Cardiac fibroblast (primary cell): ENCODE measurements at regions not wholly inside any gene's neighbourhood (a gene's known extent, or its start where the extent isn't known, plus 50 kb on each side); places are given as distances from the start of the nearest gene placed in this dataset.
"Not testable (repeated sequence)": the region's sequence is repeated elsewhere in the genome, so short reads cannot be mapped to it uniquely, and the experiment has no call there.

Experiments used
- DNase-seq, 2 donors: peaks; one replicate each; pipeline versions ENCODE4 v3.0.0 to v3.0.0-alpha.2; 2010; ENCODE audit warnings: low read depth in 2 of 2
- H3K4me3 ChIP-seq, 2 donors: replicated peaks in 1 of 2; 1 replicate in 1 of 2; 2 replicates in 1 of 2; pipeline ENCODE4 v1.5.1; 2011; ENCODE audit warnings: low read depth in 2 of 2, low read length in 2 of 2, mild to moderate bottlenecking in 2 of 2, moderate library complexity in 1 of 2
- TF ChIP-seq, protein P1 (sequence below): IDR thresholded peaks from one replicate; pipeline ENCODE4 v1.5.1; 2011; ENCODE audit warnings: low read depth, mild to moderate bottlenecking, low read length, inconsistent platforms

DNA sequence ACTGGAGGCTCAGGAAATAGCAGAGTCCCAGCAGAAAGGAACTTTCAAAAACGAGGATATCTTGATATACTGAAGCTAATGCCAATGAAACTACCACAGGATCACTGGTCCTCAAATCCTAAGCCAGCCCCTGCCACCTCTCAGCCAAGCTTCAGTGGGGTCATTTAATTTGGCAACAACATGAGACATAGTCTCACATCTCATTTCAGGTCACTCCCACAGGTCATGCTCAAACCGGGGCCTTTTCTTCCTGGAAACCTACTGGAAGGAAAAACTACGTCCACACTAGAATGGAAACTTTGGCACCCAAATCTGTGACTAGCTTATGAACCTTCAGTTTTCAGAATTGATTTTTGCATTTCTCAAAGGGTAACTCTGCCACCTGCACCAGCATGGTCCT, 61.9 kb upstream of the CYP2D6 start:
- no peak for DNase-seq

DNA sequence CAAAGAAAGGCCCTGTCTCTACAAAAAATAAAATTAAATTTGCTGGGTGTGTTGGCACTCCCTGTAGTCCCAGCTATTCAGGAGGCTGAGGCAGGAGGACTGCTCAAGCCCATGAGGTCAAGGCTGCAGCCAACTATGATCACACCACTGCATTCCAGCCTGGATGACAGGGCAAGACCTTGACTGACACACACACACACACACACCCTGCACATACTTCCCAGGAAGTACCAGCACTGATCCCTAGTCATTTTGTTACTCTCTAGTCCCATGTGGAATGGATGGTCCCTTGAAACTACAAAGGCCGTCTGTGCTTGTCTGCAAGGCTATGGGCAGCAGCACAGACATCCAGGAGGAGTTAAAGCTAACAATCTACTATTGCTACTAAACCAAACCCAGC, 59.7 kb upstream of the CYP2D6 start:
- TF ChIP-seq, protein P1, sequence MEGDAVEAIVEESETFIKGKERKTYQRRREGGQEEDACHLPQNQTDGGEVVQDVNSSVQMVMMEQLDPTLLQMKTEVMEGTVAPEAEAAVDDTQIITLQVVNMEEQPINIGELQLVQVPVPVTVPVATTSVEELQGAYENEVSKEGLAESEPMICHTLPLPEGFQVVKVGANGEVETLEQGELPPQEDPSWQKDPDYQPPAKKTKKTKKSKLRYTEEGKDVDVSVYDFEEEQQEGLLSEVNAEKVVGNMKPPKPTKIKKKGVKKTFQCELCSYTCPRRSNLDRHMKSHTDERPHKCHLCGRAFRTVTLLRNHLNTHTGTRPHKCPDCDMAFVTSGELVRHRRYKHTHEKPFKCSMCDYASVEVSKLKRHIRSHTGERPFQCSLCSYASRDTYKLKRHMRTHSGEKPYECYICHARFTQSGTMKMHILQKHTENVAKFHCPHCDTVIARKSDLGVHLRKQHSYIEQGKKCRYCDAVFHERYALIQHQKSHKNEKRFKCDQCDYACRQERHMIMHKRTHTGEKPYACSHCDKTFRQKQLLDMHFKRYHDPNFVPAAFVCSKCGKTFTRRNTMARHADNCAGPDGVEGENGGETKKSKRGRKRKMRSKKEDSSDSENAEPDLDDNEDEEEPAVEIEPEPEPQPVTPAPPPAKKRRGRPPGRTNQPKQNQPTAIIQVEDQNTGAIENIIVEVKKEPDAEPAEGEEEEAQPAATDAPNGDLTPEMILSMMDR, result no peak
- H3K4me3 ChIP-seq, result no peak overlapping the region
- peak in 1 of 2 donors; percentile 34 for DNase-seq

More for the DNA sequence above, 61.9 kb upstream of the CYP2D6 start:
- H3K4me3 ChIP-seq, result no peak overlapping the region
- TF ChIP-seq, protein P1, result no peak

DNA sequence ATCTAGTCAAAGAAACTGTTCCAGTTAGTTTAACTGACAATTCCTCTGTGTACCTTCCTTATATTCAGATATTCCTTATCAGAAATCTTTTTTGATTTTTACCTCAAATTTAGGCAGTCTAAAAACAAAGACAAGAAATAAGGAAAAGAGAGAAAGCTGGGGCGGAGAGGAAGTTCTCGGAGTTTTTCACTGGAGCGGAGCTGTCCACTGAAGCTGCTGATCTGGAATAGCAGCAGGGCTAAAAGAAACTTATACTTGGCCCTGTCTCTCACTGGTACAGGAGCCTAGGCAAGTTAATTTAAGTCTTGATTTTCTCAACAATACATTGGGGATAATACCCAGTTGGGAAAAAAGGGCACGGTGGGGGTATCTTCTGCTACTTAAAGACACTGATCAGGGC, 59.2 kb upstream of the CYP2D6 start:
- no peak overlapping the region for H3K4me3 ChIP-seq
- DNase-seq, result no peak
- TF ChIP-seq, protein P1, result no peak

- H3K4me3 ChIP-seq, result no peak overlapping the region
- TF ChIP-seq, protein P1, result no peak
- peak in 1 of 2 donors; percentile 51 for DNase-seq
Measured at GRCh38 chr22:42188808-42189447, 58.3 kb upstream of the CYP2D6 start.

DNA sequence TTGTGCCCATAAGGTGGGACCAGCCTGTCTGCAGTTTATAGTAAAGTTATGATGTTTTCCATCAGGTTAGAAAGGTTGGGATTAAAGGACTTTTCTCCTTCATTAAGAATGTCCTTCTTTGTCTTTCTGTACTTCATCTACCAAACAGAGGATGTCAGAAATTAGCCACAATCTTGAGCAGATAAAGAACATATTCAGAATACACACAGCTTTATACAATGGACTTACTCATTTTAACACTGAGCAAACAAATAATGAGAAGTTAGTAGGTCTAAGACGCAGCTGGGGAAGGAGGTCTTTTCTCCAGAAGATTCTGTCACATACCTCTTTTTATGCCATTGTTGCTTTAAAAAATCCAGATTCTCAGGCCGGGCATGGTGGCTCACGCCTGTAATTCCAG, 57.0 kb upstream of the CYP2D6 start:
- TF ChIP-seq, protein P1, result no peak
- DNase-seq, result no peak
- H3K4me3 ChIP-seq, result no peak overlapping the region

DNA sequence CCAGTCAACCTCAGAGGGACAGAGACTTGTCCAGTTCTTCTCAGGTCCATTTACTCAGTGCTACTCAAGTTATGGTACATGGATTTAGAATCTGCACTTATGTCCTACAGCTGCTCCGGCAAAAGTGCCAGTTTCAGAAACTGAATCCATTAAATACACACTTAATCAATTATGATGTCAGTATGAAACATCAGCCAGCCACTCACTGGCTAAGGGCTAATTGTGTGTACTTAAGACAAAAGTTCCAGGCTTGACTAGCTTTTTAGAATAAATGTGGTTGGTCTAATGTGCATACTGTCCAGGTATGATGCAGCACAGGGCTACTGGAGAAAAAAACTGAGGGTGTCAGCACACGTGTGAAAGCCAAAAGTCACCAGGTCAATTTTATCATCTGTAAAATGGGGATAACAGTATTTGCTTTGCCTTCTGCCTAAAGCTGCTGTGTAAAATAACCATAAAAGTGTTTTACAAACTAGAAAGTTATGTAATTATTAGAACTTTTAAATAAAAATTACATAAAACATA, 55.4 kb upstream of the CYP2D6 start:
- no peak for DNase-seq
- TF ChIP-seq, protein P1, result no peak
- H3K4me3 ChIP-seq, result no peak overlapping the region

DNA sequence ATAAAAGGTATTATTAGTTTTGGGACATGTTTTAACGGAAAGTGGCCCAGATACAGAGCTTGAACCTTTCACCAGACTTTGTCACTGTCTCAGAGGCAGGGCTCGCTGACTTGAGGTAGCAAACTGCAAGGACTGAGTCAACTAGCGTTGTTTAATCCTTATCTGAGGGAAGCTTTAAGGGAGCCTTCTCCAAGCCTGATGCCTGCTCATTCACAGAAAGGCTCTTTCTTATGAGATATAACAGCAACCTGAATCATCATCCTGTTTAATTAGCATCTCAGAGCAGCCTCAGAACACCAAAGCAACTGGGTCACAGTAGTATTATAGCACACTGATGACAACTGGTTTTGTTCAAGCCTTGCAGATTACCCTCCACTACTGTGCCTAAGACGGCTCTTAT, 54.2 kb upstream of the CYP2D6 start:
- no peak overlapping the region for H3K4me3 ChIP-seq
- TF ChIP-seq, protein P1, result no peak
- no peak for DNase-seq

- not testable (repeated sequence) for DNase-seq, H3K4me3 ChIP-seq
Measured at GRCh38 chr22:42183461-42184059, 53.0 kb upstream of the CYP2D6 start.
